Stimulated activated CD8-positive, alpha-beta memory T cell treated with anti-CD3 and anti-CD28 coated beads, Interleukin-4, amount 100 ng/mL, for 24 hours (primary cell): ENCODE measurements at regions not wholly inside any gene's neighbourhood (a gene's known extent, or its start where the extent isn't known, plus 50 kb on each side); places are given as distances from the start of the nearest gene placed in this dataset.
"Not testable (repeated sequence)": the region's sequence is repeated elsewhere in the genome, so short reads cannot be mapped to it uniquely, and the experiment has no call there.

Source experiments
- DNase-seq: peaks from one replicate; pipeline ENCODE4 v3.0.0-alpha.2; 2020; ENCODE audit warnings: low read depth

- DNase-seq, result no peak
Observed at GRCh38 chr12:97984974-97985580, 522.5 kb downstream of the RMST start.

GRCh38 chr12:97985834-97986233 lies 523.2 kb downstream of the RMST start:
- DNase-seq, result no peak

- DNase-seq, result not testable (repeated sequence)
Observed at GRCh38 chr12:97988588-97988987, 526.0 kb downstream of the RMST start.

GRCh38 chr12:97989366-97989940 lies 525.9 kb upstream of the TMPO start:
- no peak for DNase-seq

GRCh38 chr12:97994746-97995484 lies 520.5 kb upstream of the TMPO start:
- no peak for DNase-seq

GRCh38 chr12:97995559-97995958 lies 519.8 kb upstream of the TMPO start:
- DNase-seq, result no peak

- DNase-seq, result no peak
Observed at GRCh38 chr12:98001430-98001829, 514.0 kb upstream of the TMPO start.

- DNase-seq, result peak; percentile 0
Observed at GRCh38 chr12:98002887-98003493, 512.4 kb upstream of the TMPO start.

GRCh38 chr12:98007963-98008362 lies 507.4 kb upstream of the TMPO start:
- DNase-seq, result no peak

- DNase-seq, result no peak
Observed at GRCh38 chr12:98013560-98013959, 501.8 kb upstream of the TMPO start.

- DNase-seq, result no peak
Observed at GRCh38 chr12:98018836-98019235, 496.6 kb upstream of the TMPO start.

- DNase-seq, result no peak
Observed at GRCh38 chr12:98020376-98020775, 495.0 kb upstream of the TMPO start.

GRCh38 chr12:98022961-98023360 lies 492.4 kb upstream of the TMPO start:
- DNase-seq, result no peak

GRCh38 chr12:98037401-98038140 lies 477.8 kb upstream of the TMPO start:
- no peak for DNase-seq

GRCh38 chr12:98042668-98043067 lies 472.7 kb upstream of the TMPO start:
- DNase-seq, result no peak

GRCh38 chr12:98045395-98045794 lies 470.0 kb upstream of the TMPO start:
- no peak for DNase-seq

- no peak for DNase-seq
Observed at GRCh38 chr12:98048326-98048725, 467.1 kb upstream of the TMPO start.

- DNase-seq, result no peak
Observed at GRCh38 chr12:98053202-98053601, 462.2 kb upstream of the TMPO start.

GRCh38 chr12:98057701-98058100 lies 457.7 kb upstream of the TMPO start:
- no peak for DNase-seq

- DNase-seq, result no peak
Observed at GRCh38 chr12:98058213-98058612, 457.2 kb upstream of the TMPO start.

GRCh38 chr12:98058838-98059237 lies 456.6 kb upstream of the TMPO start:
- no peak for DNase-seq

- DNase-seq, result no peak
Observed at GRCh38 chr12:98059659-98060343, 455.6 kb upstream of the TMPO start.
